ENCODE measurements at regions not wholly inside any gene's neighbourhood (a gene's known extent, or its start where the extent isn't known, plus 50 kb on each side); places are given as distances from the start of the nearest gene placed in this dataset.

DNA sequence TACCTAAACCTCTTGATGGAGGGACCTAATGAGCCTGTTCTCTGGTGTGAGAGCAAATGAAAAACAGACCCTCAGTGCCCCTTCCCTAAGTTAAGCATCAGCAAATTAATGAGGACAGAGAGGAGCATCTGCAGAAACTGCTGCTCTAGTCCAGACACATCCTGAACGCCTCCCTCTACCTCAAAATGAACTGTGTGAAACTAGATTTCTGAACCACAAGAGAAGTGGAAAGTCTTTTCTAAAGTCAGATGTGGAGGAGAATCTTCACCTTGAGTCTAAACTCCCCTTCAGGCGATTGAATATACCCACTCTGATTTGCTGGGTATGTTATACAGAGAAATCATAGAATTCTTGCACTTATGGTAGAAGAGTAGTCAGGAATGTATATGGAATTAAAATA, 104.4 kb upstream of the AMZ2 start:
- Histone ChIP-seq H3K27ac (replicated peaks) (no peak overlapping the region), H3K4me3 (replicated peaks; ENCODE audit: insufficient read depth, low read length) (no peak overlapping the region), H3K27me3 (ENCODE audit: insufficient read depth, poor library complexity, severe bottlenecking) (no peaks in the 10 kb centered on the region)
- TF ChIP-seq, protein P1, sequence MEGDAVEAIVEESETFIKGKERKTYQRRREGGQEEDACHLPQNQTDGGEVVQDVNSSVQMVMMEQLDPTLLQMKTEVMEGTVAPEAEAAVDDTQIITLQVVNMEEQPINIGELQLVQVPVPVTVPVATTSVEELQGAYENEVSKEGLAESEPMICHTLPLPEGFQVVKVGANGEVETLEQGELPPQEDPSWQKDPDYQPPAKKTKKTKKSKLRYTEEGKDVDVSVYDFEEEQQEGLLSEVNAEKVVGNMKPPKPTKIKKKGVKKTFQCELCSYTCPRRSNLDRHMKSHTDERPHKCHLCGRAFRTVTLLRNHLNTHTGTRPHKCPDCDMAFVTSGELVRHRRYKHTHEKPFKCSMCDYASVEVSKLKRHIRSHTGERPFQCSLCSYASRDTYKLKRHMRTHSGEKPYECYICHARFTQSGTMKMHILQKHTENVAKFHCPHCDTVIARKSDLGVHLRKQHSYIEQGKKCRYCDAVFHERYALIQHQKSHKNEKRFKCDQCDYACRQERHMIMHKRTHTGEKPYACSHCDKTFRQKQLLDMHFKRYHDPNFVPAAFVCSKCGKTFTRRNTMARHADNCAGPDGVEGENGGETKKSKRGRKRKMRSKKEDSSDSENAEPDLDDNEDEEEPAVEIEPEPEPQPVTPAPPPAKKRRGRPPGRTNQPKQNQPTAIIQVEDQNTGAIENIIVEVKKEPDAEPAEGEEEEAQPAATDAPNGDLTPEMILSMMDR (IDR thresholded peaks at IDR 0.05; ENCODE audit: insufficient read depth, low read length): no peak
- TF ChIP-seq GABPA (IDR thresholded peaks at IDR 0.05; ENCODE audit: low read depth) (no peak), SPI1 (IDR thresholded peaks at IDR 0.05; ENCODE audit: borderline replicate concordance, low read depth) (no peak), POLR2AphosphoS5 (IDR thresholded peaks at IDR 0.05; ENCODE audit: low read depth) (no peak)
- TF ChIP-seq, protein P2, sequence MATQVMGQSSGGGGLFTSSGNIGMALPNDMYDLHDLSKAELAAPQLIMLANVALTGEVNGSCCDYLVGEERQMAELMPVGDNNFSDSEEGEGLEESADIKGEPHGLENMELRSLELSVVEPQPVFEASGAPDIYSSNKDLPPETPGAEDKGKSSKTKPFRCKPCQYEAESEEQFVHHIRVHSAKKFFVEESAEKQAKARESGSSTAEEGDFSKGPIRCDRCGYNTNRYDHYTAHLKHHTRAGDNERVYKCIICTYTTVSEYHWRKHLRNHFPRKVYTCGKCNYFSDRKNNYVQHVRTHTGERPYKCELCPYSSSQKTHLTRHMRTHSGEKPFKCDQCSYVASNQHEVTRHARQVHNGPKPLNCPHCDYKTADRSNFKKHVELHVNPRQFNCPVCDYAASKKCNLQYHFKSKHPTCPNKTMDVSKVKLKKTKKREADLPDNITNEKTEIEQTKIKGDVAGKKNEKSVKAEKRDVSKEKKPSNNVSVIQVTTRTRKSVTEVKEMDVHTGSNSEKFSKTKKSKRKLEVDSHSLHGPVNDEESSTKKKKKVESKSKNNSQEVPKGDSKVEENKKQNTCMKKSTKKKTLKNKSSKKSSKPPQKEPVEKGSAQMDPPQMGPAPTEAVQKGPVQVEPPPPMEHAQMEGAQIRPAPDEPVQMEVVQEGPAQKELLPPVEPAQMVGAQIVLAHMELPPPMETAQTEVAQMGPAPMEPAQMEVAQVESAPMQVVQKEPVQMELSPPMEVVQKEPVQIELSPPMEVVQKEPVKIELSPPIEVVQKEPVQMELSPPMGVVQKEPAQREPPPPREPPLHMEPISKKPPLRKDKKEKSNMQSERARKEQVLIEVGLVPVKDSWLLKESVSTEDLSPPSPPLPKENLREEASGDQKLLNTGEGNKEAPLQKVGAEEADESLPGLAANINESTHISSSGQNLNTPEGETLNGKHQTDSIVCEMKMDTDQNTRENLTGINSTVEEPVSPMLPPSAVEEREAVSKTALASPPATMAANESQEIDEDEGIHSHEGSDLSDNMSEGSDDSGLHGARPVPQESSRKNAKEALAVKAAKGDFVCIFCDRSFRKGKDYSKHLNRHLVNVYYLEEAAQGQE (IDR thresholded peaks at IDR 0.05; ENCODE audit: insufficient replicate concordance, low read depth): no peak
- DNase-seq (ENCODE audit: low read depth in 1 of 2, low spot score in 1 of 2): no peak

DNA sequence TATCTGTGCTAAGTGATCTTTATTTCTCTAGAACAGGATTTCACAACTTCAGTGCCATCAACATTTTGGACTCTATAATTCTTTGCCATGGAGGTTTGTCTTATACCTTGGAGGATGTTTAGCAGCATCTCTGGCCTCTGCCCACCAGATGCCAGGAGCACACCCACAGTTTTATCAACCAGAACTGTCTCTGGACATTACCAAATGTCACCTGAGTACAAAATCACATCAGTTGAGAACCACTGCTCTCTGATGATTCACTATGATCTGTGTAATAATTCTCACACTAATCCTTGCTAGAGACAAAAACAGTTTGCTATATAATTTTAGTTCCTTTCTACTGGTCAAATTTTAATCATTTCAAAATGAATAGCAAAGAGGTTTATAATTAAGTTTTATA, 102.8 kb upstream of the AMZ2 start:
- no peak for DNase-seq (ENCODE audit: low read depth in 1 of 2, low spot score in 1 of 2)
- H3K4me3 ChIP-seq (replicated peaks; ENCODE audit: insufficient read depth, low read length): no peak overlapping the region
- no peak overlapping the region for H3K27ac ChIP-seq (replicated peaks)
- no peaks in the 10 kb centered on the region for H3K27me3 ChIP-seq (ENCODE audit: insufficient read depth, poor library complexity, severe bottlenecking)
- no peak for TF ChIP-seq GABPA (IDR thresholded peaks at IDR 0.05; ENCODE audit: low read depth)
- TF ChIP-seq POLR2AphosphoS5 (IDR thresholded peaks at IDR 0.05; ENCODE audit: low read depth): no peak
- TF ChIP-seq, protein P1 (IDR thresholded peaks at IDR 0.05; ENCODE audit: insufficient read depth, low read length): no peak
- TF ChIP-seq, protein P2 (IDR thresholded peaks at IDR 0.05; ENCODE audit: insufficient replicate concordance, low read depth): no peak
- TF ChIP-seq SPI1 (IDR thresholded peaks at IDR 0.05; ENCODE audit: borderline replicate concordance, low read depth): no peak

DNA sequence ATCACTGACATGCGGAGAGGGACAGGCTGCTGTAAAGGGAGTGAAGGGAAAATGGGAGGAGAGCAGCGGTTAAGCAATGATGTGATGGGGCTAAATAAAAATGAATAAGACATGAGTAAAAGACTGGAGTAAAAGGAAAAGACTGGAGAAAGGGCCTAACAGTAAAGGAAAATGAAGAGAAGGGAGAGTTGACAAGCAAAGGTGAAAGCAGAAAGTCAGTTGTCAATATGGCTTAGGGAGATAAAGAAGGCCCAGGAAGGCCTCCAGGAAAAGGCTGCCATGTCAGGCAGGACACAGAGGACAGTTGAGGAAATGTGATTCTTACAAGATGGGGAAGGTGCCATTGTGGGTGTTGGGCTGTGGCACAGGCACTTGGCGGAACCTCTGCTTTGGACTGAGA, 98.9 kb upstream of the AMZ2 start:
- no peak for DNase-seq (ENCODE audit: low read depth in 1 of 2, low spot score in 1 of 2)
- H3K27ac ChIP-seq (replicated peaks): no peak overlapping the region
- TF ChIP-seq, protein P1 (IDR thresholded peaks at IDR 0.05; ENCODE audit: insufficient read depth, low read length): no peak
- TF ChIP-seq SPI1 (IDR thresholded peaks at IDR 0.05; ENCODE audit: borderline replicate concordance, low read depth) (no peak), GABPA (IDR thresholded peaks at IDR 0.05; ENCODE audit: low read depth) (no peak), POLR2AphosphoS5 (IDR thresholded peaks at IDR 0.05; ENCODE audit: low read depth) (no peak)
- TF ChIP-seq, protein P2 (IDR thresholded peaks at IDR 0.05; ENCODE audit: insufficient replicate concordance, low read depth): no peak
- H3K4me3 ChIP-seq (replicated peaks; ENCODE audit: insufficient read depth, low read length): no peak overlapping the region
- H3K27me3 ChIP-seq (ENCODE audit: insufficient read depth, poor library complexity, severe bottlenecking): no peaks in the 10 kb centered on the region

Measured in HL-60 (cell line).